ENCODE measurements at regions not wholly inside any gene's neighbourhood (a gene's known extent, or its start where the extent isn't known, plus 50 kb on each side); places are given as distances from the start of the nearest gene placed in this dataset.

GRCh38 chr14:51792809-51793208 is 67.6 kb upstream of the GNG2 start:
- no peak for TF ChIP-seq CTCF (IDR thresholded peaks at IDR 0.05)
- no peak for TF ChIP-seq POLR2AphosphoS5 (IDR thresholded peaks at IDR 0.05; ENCODE audit: insufficient read depth in 1 of 2, low read depth in 1 of 2)

All from vagina (tissue), 2 donors.